Limb (tissue), 2 donors: ENCODE measurements at regions not wholly inside any gene's neighbourhood (a gene's known extent, or its start where the extent isn't known, plus 50 kb on each side); places are given as distances from the start of the nearest gene placed in this dataset.
"Not testable (repeated sequence)": the region's sequence is repeated elsewhere in the genome, so short reads cannot be mapped to it uniquely, and the experiment has no call there.

Source experiments
- DNase-seq, 2 donors: peaks; one replicate each; pipeline ENCODE4 v3.0.0-alpha.2; 2016; ENCODE audit errors: extremely low spot score in 2 of 2

GRCh38 chr5:103821361-103821760, 258.8 kb upstream of the NUDT12 start:
- no peak for DNase-seq

- peak; percentile 43 to 79 for DNase-seq
These were observed 246.0 kb upstream of the NUDT12 start for GRCh38 chr5:103808464-103809106.

- DNase-seq: no peak
These were observed 242.1 kb upstream of the NUDT12 start for GRCh38 chr5:103804711-103805110.

- no peak for DNase-seq
These were observed 239.1 kb upstream of the NUDT12 start for GRCh38 chr5:103801681-103802080.

GRCh38 chr5:103800741-103801495, 238.3 kb upstream of the NUDT12 start:
- DNase-seq: no peak

- DNase-seq: no peak
These were observed 231.1 kb upstream of the NUDT12 start for GRCh38 chr5:103793595-103794182.

- no peak for DNase-seq
These were observed 223.0 kb upstream of the NUDT12 start for GRCh38 chr5:103785569-103785968.

GRCh38 chr5:103783669-103784068, 221.1 kb upstream of the NUDT12 start:
- no peak for DNase-seq

GRCh38 chr5:103780794-103781193, 218.2 kb upstream of the NUDT12 start:
- DNase-seq: no peak

- DNase-seq: no peak
These were observed 212.1 kb upstream of the NUDT12 start for GRCh38 chr5:103774721-103775120.

- DNase-seq: no peak
These were observed 209.7 kb upstream of the NUDT12 start for GRCh38 chr5:103772248-103772647.

- DNase-seq: no peak
These were observed 201.8 kb upstream of the NUDT12 start for GRCh38 chr5:103764403-103764802.

- no peak for DNase-seq
These were observed 196.4 kb upstream of the NUDT12 start for GRCh38 chr5:103758996-103759395.

- no peak for DNase-seq
These were observed 193.4 kb upstream of the NUDT12 start for GRCh38 chr5:103755974-103756373.

- DNase-seq: no peak
These were observed 182.9 kb upstream of the NUDT12 start for GRCh38 chr5:103745353-103746065.

GRCh38 chr5:103744159-103744558, 181.6 kb upstream of the NUDT12 start:
- no peak for DNase-seq

GRCh38 chr5:103743421-103743820, 180.8 kb upstream of the NUDT12 start:
- DNase-seq: no peak

- DNase-seq: no peak
These were observed 179.4 kb upstream of the NUDT12 start for GRCh38 chr5:103741984-103742383.

GRCh38 chr5:103736343-103736742, 173.8 kb upstream of the NUDT12 start:
- DNase-seq: not testable (repeated sequence)

GRCh38 chr5:103724271-103724670, 161.7 kb upstream of the NUDT12 start:
- DNase-seq: no peak

GRCh38 chr5:103721183-103721582, 158.6 kb upstream of the NUDT12 start:
- DNase-seq: no peak

GRCh38 chr5:103718108-103718507, 155.5 kb upstream of the NUDT12 start:
- no peak for DNase-seq
